Stimulated activated CD8-positive, alpha-beta memory T cell treated with anti-CD3 and anti-CD28 coated beads, Interleukin-7, amount 100 ng/mL, for 48 hours (primary cell): ENCODE measurements at regions not wholly inside any gene's neighbourhood (a gene's known extent, or its start where the extent isn't known, plus 50 kb on each side); places are given as distances from the start of the nearest gene placed in this dataset.

Source experiments
- DNase-seq, 2 donors: peaks; one replicate each; pipeline ENCODE4 v3.0.0-alpha.2; 2020; ENCODE audit warnings: low read depth in 1 of 2; ENCODE audit errors: extremely low read depth in 1 of 2

- no peak for DNase-seq
Observed at GRCh38 chr10:25661632-25662031, 272.4 kb upstream of the MYO3A start.

GRCh38 chr10:25666276-25666675 lies 267.8 kb upstream of the MYO3A start:
- no peak for DNase-seq

- no peak for DNase-seq
Observed at GRCh38 chr10:25675204-25675603, 258.8 kb upstream of the MYO3A start.

DNA sequence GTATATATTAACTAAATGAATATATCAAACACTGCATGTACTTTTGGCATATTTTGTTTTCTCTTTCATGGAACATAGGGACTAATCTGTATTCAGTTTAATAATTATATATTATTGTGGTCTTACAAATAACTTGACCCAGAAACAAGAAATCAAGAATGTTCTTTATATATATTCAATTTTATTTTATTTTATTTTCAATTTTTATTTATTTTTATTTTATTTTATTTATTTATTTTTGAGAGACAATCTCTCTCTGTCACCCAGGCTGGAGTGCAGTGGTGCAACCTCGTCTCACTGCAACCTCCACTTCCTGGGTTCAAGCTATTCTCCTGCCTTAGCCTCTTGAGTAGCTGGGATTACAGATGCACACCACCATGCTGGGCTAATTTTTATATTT lies 258.4 kb upstream of the MYO3A start:
- no peak for DNase-seq

GRCh38 chr10:25678220-25678619 lies 255.8 kb upstream of the MYO3A start:
- DNase-seq: no peak

DNA sequence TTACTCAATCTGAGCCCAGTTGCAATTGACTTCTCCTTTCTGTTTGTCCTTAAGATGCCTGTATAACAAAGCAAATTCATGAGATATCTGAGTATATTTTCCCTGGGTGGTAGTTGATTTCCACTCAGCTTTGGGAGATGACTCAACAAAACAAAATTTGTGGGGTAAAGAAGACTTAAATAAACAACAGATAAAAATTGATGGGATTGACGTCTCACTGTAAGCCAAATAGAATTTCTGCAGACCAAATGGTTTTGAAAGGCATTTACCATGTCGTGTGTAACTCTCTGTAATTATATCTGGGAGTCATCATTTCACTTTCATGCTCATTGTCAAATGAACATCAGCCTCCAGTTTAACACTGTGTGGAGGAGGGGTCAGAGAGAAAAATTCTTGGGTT lies 255.4 kb upstream of the MYO3A start:
- DNase-seq: no peak

GRCh38 chr10:25682203-25682851 lies 251.7 kb upstream of the MYO3A start:
- no peak for DNase-seq

- no peak for DNase-seq
Observed at GRCh38 chr10:25683344-25683743, 250.7 kb upstream of the MYO3A start.

DNA sequence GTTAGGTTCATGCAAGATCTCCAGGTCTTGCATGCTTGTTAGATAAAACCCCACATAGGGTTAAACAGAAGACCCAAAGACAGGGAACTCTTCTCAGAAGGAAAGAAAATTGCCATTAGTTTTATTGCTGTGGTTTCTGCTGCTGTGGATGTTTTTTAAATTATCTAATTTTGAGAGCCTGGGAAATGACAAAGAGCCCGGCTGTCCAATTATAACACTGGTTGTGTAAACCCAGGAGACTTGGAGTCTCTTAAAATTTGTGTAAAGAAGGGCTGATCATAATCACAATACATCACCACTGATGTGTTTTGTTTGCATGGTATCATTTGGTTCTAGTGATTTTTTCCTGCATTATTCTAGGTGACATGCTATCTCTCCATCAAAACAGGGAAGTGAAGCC lies 246.5 kb upstream of the MYO3A start:
- no peak for DNase-seq

DNA sequence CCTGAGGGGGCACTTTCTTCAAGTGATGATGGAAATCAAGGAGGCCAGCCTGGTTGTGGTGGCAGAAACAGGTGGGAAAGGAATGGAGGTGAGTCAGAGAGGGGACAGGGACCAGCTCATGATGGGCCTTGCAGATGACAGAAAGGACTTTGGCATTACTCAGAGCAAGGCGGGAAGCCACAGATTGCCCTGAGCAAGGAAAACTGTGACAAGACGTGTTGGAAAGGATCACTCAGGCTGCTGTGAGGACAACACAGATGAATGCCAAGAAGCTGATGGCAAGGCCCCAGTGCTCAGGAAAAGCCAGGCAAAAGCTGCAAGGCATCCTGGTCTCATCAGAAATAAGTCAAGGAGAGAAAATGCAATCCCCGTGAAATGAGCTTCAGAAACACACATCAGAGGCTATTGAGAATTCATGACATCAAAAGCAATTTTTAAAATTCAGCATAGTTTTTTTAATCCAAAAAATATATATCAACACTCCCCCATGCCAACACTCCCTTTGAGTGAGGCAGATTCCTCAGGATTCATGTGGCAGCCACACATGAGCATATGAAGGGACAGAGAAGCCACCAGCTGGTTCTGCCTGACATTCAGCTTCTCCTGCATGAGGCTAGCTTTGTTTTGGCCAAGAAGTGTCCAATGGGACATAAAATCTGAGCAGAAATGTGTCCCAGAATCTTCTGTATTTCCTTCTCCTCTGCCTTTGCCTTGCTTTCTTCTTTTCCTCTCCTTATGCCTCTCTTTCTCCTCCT lies 244.5 kb upstream of the MYO3A start:
- no peak for DNase-seq

GRCh38 chr10:25692761-25693160 lies 241.3 kb upstream of the MYO3A start:
- no peak for DNase-seq

DNA sequence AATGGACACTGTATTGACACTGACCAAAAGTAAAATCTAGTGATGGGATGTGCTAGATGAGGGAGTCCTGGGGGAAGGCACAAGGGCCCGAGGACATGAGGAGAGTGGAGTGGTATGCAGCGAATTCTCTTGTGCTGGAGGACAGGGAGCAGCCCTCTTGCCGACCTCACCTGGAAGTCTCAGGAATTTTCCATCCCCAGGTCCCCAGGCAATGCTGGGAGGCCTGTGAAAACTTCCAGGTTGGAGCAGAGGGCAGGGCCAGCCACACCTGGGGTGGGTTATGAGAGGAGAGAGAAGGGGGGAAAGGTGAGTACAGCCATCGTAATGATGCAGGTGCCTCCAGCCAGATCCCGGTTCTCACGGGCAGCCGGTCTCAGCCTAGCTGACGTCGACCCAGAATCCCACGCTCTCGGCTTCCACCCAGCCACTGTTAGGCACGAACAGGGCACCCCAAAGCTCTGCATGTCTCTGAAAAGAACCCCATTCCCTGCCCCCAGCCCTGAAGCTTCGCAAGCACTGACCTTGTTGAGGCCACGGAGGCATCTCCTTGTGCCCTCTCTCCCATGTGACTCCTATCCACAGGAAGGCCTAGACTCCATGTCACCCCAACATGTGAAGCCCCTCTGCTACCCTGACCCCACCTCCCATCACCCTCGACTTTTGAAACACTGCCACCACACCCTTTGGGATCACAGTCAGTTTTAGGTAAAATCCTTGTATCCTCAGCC lies 239.7 kb upstream of the MYO3A start:
- no peak for DNase-seq

DNA sequence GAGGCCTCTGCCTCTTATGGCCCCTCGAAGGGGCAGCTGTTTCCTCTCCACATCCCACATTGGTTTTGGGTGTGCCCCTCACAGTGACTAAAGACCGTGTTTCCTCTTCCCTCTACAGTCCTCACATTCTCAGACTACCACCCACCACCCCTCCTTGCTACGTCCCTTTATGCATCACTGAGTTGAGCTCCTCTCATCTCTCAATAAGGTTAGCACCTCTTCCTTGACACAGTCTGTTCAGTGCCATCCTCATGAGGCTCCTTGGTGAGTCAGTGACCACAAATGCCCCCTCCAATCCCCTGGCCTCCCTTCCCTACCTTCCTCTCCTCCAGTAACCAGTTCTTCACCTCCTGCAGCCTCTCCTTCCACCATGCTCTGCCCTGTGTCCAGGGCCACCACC lies 239.1 kb upstream of the MYO3A start:
- no peak for DNase-seq

- DNase-seq: no peak
Observed at GRCh38 chr10:25695586-25695985, 238.4 kb upstream of the MYO3A start.

DNA sequence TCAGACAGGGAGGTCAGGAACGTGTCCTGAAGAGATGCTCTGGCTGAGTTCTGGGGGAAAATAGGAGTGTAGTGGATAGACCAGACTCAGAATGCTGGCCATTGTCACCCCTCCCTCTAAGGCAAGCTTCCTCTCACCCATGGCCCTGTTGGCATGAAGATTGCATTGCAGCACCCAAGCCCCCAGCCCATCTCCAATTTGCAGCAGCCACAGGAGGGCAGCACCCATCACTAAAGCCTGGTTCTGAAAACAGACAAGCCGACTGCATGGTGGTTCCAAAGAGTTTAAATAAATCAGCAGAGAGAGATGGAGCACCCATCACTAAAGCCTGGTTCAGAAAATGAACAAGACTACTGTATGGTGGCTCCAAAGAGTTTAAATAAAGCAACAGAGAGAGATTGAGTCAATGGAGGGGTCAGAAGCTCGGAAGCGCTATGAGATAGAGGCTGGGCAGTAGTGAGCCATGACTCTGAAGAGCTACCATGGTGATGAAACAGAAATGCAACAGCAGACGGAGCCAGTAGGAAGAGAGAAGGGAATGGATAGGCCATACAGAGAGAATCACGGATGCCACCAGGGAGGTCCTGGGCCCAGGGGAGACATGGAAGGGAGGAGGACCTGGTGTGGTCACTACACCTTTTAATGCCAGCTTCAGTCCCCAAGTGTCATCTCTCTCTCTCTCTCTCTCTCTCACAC lies 237.9 kb upstream of the MYO3A start:
- no peak for DNase-seq

- no peak for DNase-seq
Observed at GRCh38 chr10:25697412-25697811, 236.6 kb upstream of the MYO3A start.

DNA sequence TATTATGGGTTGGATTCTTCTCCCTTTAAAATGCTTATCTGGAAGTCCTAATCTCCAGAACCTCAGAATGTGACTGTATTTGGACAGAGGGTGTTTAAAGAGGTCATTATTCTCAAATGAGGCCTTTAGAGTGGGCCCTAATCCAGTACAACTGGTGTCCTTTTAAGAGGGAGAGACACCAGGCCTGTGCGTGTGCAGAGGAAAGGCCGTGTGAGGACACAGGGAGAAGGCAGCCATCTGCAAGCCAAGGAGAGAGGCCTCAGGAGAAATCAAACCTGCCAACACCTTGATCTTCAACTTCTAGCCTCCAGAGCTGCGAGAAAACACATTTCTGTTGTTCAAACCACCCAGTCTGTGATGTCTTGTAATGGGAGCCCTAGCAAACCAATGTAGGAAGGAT lies 235.4 kb upstream of the MYO3A start:
- no peak for DNase-seq

GRCh38 chr10:25699631-25700030 lies 234.4 kb upstream of the MYO3A start:
- no peak for DNase-seq

- DNase-seq: no peak
Observed at GRCh38 chr10:25701652-25702051, 232.4 kb upstream of the MYO3A start.

GRCh38 chr10:25704622-25705021 lies 229.4 kb upstream of the MYO3A start:
- DNase-seq: no peak

DNA sequence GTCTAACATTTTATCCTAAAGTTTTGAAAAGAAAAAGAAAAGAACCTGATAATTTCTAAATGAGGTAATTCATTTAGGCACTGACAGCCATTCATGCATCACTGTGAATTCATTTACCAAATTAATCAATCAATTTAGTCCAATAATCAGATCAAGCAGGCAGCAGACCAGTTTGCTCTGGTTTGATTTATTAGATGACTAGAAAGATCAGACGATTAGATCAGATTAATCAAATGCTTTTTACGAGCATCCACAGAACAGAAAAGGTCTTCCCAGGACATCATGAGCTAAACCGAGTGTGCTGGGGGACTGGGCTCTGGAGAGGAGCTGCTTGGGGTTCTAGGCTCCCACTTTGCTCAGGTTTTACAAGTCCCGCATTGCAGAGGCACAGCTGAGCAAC lies 226.5 kb upstream of the MYO3A start:
- DNase-seq: no peak
